PC-9 (cell line): ENCODE measurements at regions not wholly inside any gene's neighbourhood (a gene's known extent, or its start where the extent isn't known, plus 50 kb on each side); places are given as distances from the start of the nearest gene placed in this dataset.

Experiments
- EZH2 ChIP-seq: fragments of 200-600 bp; sonication (generic); IDR thresholded peaks from 2 replicates; pipeline ENCODE4 v1.8.0; 2017; ENCODE audit warnings: antibody characterized with exemption, low read depth
- TF ChIP-seq, protein P1 (sequence below): fragments of 200-600 bp; sonication (generic); conservative IDR thresholded peaks from 2 replicates; pipeline ENCODE4 v1.6.1; 2017; ENCODE audit warnings: mixed run types, antibody characterized with exemption, mild to moderate bottlenecking, moderate library complexity

GRCh38 chr11:133694701-133695100 is 150.6 kb downstream of the SPATA19 start:
- TF ChIP-seq, protein P1, sequence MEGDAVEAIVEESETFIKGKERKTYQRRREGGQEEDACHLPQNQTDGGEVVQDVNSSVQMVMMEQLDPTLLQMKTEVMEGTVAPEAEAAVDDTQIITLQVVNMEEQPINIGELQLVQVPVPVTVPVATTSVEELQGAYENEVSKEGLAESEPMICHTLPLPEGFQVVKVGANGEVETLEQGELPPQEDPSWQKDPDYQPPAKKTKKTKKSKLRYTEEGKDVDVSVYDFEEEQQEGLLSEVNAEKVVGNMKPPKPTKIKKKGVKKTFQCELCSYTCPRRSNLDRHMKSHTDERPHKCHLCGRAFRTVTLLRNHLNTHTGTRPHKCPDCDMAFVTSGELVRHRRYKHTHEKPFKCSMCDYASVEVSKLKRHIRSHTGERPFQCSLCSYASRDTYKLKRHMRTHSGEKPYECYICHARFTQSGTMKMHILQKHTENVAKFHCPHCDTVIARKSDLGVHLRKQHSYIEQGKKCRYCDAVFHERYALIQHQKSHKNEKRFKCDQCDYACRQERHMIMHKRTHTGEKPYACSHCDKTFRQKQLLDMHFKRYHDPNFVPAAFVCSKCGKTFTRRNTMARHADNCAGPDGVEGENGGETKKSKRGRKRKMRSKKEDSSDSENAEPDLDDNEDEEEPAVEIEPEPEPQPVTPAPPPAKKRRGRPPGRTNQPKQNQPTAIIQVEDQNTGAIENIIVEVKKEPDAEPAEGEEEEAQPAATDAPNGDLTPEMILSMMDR = no peak
- TF ChIP-seq EZH2 = no peak
